B cell (primary cell): ENCODE measurements at regions not wholly inside any gene's neighbourhood (a gene's known extent, or its start where the extent isn't known, plus 50 kb on each side); places are given as distances from the start of the nearest gene placed in this dataset.

ENCODE experiments used
- ATAC-seq: fragments of 200-7000 bp; cut with Tn5 transposase; one replicate; pipeline ENCODE4 v1.10.0; 2021; ENCODE audit warnings: low read depth, mild to moderate bottlenecking, moderate number of reproducible peaks, moderate library complexity
- CTCF ChIA-PET: fragments of 350-600 bp; sonication (Branson Sonifier 250); formaldehyde crosslinking; loops from one replicate; lab custom pipeline; 2021; ENCODE audit warnings: antibody characterized with exemption, inconsistent platforms; lab: Charles Lee
- POLR2A ChIA-PET: fragments of 350-600 bp; sonication (Branson Sonifier 250); formaldehyde crosslinking; loops from one replicate; lab custom pipeline; 2021; ENCODE audit warnings: antibody characterized with exemption; lab: Charles Lee
- DNase-seq: peaks from one replicate; pipeline ENCODE4 v3.0.0; 2013
- H2AFZ ChIP-seq: 2 replicates; pipeline ENCODE4 v1.6.1; 2012; ENCODE audit warnings: mild to moderate bottlenecking, low read depth, low read length; ENCODE audit not compliant: insufficient read depth, poor library complexity, severe bottlenecking
- H3K27ac ChIP-seq, 2 donors: 1 replicate in 1 of 2; 2 replicates in 1 of 2; pipeline ENCODE4 v1.5.1; 2012 to 2013; ENCODE audit warnings: low read length in 2 of 2, mild to moderate bottlenecking in 2 of 2, moderate library complexity in 1 of 2
- H3K27me3 ChIP-seq, 4 experiments: fragments of 200-600 bp in 1 of 4; sonication (generic) in 1 of 4; replicated peaks in 1 of 4; 1 replicate in 2 of 4; 2 replicates in 2 of 4; pipeline versions ENCODE4 v1.6.1 to v1.7.0; 2013 to 2016; ENCODE audit warnings: low read length in 3 of 4, mild to moderate bottlenecking in 2 of 4, mixed read lengths in 1 of 4, moderate library complexity in 1 of 4; ENCODE audit not compliant: insufficient read depth in 4 of 4, control insufficient read depth in 3 of 4; ENCODE audit errors: control extremely low read depth in 1 of 4
- H3K36me3 ChIP-seq, 2 experiments: replicated peaks in 1 of 2; 1 replicate in 1 of 2; 2 replicates in 1 of 2; pipeline versions ENCODE4 v1.6.1 to v1.7.1; 2013; ENCODE audit warnings: low read length in 1 of 2; ENCODE audit not compliant: insufficient read depth in 2 of 2, control insufficient read depth in 1 of 2; ENCODE audit errors: control extremely low read depth in 1 of 2, extremely low read depth in 1 of 2
- H3K4me1 ChIP-seq, 2 donors: fragments of 200-600 bp in 1 of 2; sonication (generic) in 1 of 2; 1 replicate in 1 of 2; 2 replicates in 1 of 2; pipeline versions ENCODE4 v1.5.1 to v1.6.1; 2013 to 2017; ENCODE audit warnings: low read length in 2 of 2; ENCODE audit not compliant: control insufficient read depth in 2 of 2, insufficient read depth in 2 of 2
- H3K4me2 ChIP-seq: replicated peaks from 2 replicates; pipeline ENCODE3; 2012; ENCODE audit warnings: mild to moderate bottlenecking, low read depth, low read length; ENCODE audit not compliant: poor library complexity, severe bottlenecking
- H3K4me3 ChIP-seq, 5 experiments: fragments of 200-600 bp in 1 of 5; sonication (generic) in 1 of 5; 1 replicate in 3 of 5; 2 replicates in 2 of 5; pipeline versions ENCODE4 v1.5.1 to v1.7.0; 2011 to 2016; ENCODE audit warnings: low read length in 4 of 5, mild to moderate bottlenecking in 4 of 5, low read depth in 2 of 5, control low read depth in 1 of 5, moderate library complexity in 1 of 5; ENCODE audit not compliant: insufficient read depth in 1 of 5; ENCODE audit errors: control extremely low read depth in 1 of 5, extremely low read depth in 1 of 5
- H3K79me2 ChIP-seq: fragments of 200-600 bp; sonication (generic); one replicate; pipeline ENCODE4 v1.6.0; 2016; ENCODE audit warnings: low read length; ENCODE audit not compliant: control insufficient read depth, insufficient read depth
- H3K9ac ChIP-seq: fragments of 200-600 bp; sonication (generic); 2 replicates; pipeline ENCODE4 v1.6.1; 2017; ENCODE audit warnings: mild to moderate bottlenecking, low read length, moderate library complexity
- H3K9me3 ChIP-seq, 3 donors: one replicate each; pipeline versions ENCODE4 v1.6.1 to v1.7.1; 2013; ENCODE audit warnings: low read length in 2 of 3; ENCODE audit not compliant: control insufficient read depth in 2 of 3, insufficient read depth in 1 of 3; ENCODE audit errors: control extremely low read depth in 1 of 3
- H4K20me1 ChIP-seq: 2 replicates; pipeline ENCODE4 v1.6.0; 2012; ENCODE audit warnings: mild to moderate bottlenecking, low read length; ENCODE audit not compliant: insufficient read depth, control insufficient read depth, poor library complexity, severe bottlenecking
- H3K27ac Mint-ChIP-seq: one replicate; pipeline ENCODE4 v1.8.0; 2021; ENCODE audit warnings: mixed read lengths
- H3K27me3 Mint-ChIP-seq: one replicate; pipeline ENCODE4 v1.8.0; 2021; ENCODE audit warnings: mixed read lengths
- H3K4me1 Mint-ChIP-seq: one replicate; pipeline ENCODE4 v1.8.0; 2021; ENCODE audit warnings: mixed read lengths
- H3K4me3 Mint-ChIP-seq: one replicate; pipeline ENCODE4 v1.8.0; 2021; ENCODE audit warnings: mixed read lengths
- H3K9me3 Mint-ChIP-seq: one replicate; pipeline ENCODE4 v1.8.0; 2022; ENCODE audit warnings: mixed read lengths; ENCODE audit not compliant: insufficient read depth
- EZH2 ChIP-seq: IDR thresholded peaks from 2 replicates; pipeline ENCODE4 v1.6.1; 2012; ENCODE audit warnings: borderline replicate concordance, low read depth, mild to moderate bottlenecking, moderate library complexity, low read length; ENCODE audit not compliant: insufficient read depth, poor library complexity, severe bottlenecking
- WGBS: methylation state at CpG from one replicate; pipeline ENCODE4 v1.1.5; 2013; ENCODE audit warnings: missing lambda C conversion rate; ENCODE audit not compliant: insufficient coverage; 5-methylcytosine and 5-hydroxymethylcytosine counted together
- intact Hi-C: fragments of 100-400 bp; cut with micrococcal nuclease; formaldehyde crosslinking; loops from one replicate; pipeline ENCODE4 v1.10.0; 2022
- TF ChIP-seq, protein P1 (sequence below): fragments of 200-600 bp; IDR thresholded peaks from one replicate; pipeline ENCODE4 v1.8.0; 2022; ENCODE audit warnings: antibody characterized with exemption, mild to moderate bottlenecking

- H3K4me1 Mint-ChIP-seq, result no peaks in the 10 kb centered on the region
- no peaks in the 10 kb centered on the region for H4K20me1 ChIP-seq
- intact Hi-C loops, result no loop called here
- no CpG with 5 or more reads among the region's 2 CpGs for WGBS
- no peak overlapping the region for H3K4me3 Mint-ChIP-seq
- no peaks in the 10 kb centered on the region for H3K4me1 ChIP-seq
- ATAC-seq, result no peak
- H3K9ac ChIP-seq, result no peak overlapping the region
- DNase-seq, result no peak
- no peak overlapping the region for H3K27ac ChIP-seq
- no peaks in the 10 kb centered on the region for H3K27me3 ChIP-seq
- H3K4me2 ChIP-seq, result no peak overlapping the region
- no peak overlapping the region for H3K4me3 ChIP-seq
- H3K9me3 Mint-ChIP-seq, result no peaks in the 10 kb centered on the region
- no peaks in the 10 kb centered on the region for H3K79me2 ChIP-seq
- H2AFZ ChIP-seq, result no peak overlapping the region
- peaks cover 0 to 18% (median 1%) of the 10 kb centered on the region in 3 donors for H3K9me3 ChIP-seq
- ChIA-PET POLR2A (no interaction called here), CTCF (no interaction called here)
- TF ChIP-seq, protein P1, sequence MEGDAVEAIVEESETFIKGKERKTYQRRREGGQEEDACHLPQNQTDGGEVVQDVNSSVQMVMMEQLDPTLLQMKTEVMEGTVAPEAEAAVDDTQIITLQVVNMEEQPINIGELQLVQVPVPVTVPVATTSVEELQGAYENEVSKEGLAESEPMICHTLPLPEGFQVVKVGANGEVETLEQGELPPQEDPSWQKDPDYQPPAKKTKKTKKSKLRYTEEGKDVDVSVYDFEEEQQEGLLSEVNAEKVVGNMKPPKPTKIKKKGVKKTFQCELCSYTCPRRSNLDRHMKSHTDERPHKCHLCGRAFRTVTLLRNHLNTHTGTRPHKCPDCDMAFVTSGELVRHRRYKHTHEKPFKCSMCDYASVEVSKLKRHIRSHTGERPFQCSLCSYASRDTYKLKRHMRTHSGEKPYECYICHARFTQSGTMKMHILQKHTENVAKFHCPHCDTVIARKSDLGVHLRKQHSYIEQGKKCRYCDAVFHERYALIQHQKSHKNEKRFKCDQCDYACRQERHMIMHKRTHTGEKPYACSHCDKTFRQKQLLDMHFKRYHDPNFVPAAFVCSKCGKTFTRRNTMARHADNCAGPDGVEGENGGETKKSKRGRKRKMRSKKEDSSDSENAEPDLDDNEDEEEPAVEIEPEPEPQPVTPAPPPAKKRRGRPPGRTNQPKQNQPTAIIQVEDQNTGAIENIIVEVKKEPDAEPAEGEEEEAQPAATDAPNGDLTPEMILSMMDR, result no peak
- TF ChIP-seq EZH2, result no peak
- H3K27ac Mint-ChIP-seq, result no peak overlapping the region
- no peaks in the 10 kb centered on the region for H3K27me3 Mint-ChIP-seq
- H3K36me3 ChIP-seq, result no peaks in the 10 kb centered on the region
Measured at GRCh38 chr5:89005990-89006389, 123.0 kb upstream of the MEF2C start.

- Histone ChIP-seq H3K4me3 (no peak overlapping the region), H3K4me2 (no peak overlapping the region), H3K27ac (no peak overlapping the region), H3K27me3 (no peaks in the 10 kb centered on the region), H2AFZ (no peak overlapping the region), H3K9me3 (peaks cover 0 to 18% (median 1%) of the 10 kb centered on the region in 3 donors), H3K79me2 (no peaks in the 10 kb centered on the region), H3K9ac (no peak overlapping the region), H3K36me3 (no peaks in the 10 kb centered on the region), H4K20me1 (no peaks in the 10 kb centered on the region), H3K4me1 (no peaks in the 10 kb centered on the region)
- Mint-ChIP-seq H3K4me3 (no peak overlapping the region), H3K4me1 (no peaks in the 10 kb centered on the region), H3K27me3 (no peaks in the 10 kb centered on the region), H3K9me3 (no peaks in the 10 kb centered on the region), H3K27ac (no peak overlapping the region)
- 97% methylated on average over 2 of the region's 3 CpGs for WGBS
- ChIA-PET CTCF (no interaction called here), POLR2A (no interaction called here)
- no peak for DNase-seq
- no peak for ATAC-seq
- TF ChIP-seq EZH2, result no peak
- intact Hi-C loops, result no loop called here
Measured at GRCh38 chr5:89004379-89004778, 121.4 kb upstream of the MEF2C start.
